Vagina (tissue), 2 donors: ENCODE measurements at regions not wholly inside any gene's neighbourhood (a gene's known extent, or its start where the extent isn't known, plus 50 kb on each side); places are given as distances from the start of the nearest gene placed in this dataset.

Source experiments
- DNase-seq, 2 donors: peaks; one replicate each; pipeline ENCODE4 v3.0.0-alpha.2; 2017; ENCODE audit errors: extremely low spot score in 2 of 2
- H3K27ac ChIP-seq: fragments of 200-600 bp; sonication (generic); one replicate; pipeline ENCODE4 v1.5.1; 2019
- H3K27me3 ChIP-seq: fragments of 200-600 bp; sonication (generic); one replicate; pipeline ENCODE4 v1.5.1; 2019
- H3K36me3 ChIP-seq, 2 donors: fragments of 200-600 bp; sonication (generic); one replicate each; pipeline ENCODE4 v1.5.1; 2017 to 2019
- H3K4me1 ChIP-seq: fragments of 200-600 bp; sonication (generic); one replicate; pipeline ENCODE4 v1.5.1; 2019
- H3K4me3 ChIP-seq, 2 donors: fragments of 200-600 bp; sonication (generic); 1 replicate in 1 of 2; 2 replicates in 1 of 2; pipeline ENCODE4 v1.5.1; 2016 to 2019
- H3K9me3 ChIP-seq: fragments of 200-600 bp; sonication (generic); one replicate; pipeline ENCODE4 v1.5.1; 2019
- CTCF ChIP-seq, 3 experiments: fragments of 450-650 bp in 2 of 3; fragments of 200-600 bp in 1 of 3; sonication (generic) in 1 of 3; IDR thresholded peaks; one replicate each; pipeline ENCODE4 v1.5.1; 2017 to 2019; ENCODE audit warnings: antibody characterized with exemption in 3 of 3, mild to moderate bottlenecking in 2 of 3, moderate library complexity in 2 of 3
- POLR2A ChIP-seq, 2 donors: fragments of 450-650 bp; IDR thresholded peaks; one replicate each; pipeline ENCODE4 v1.6.1; 2017; ENCODE audit warnings: antibody characterized with exemption in 2 of 2, mild to moderate bottlenecking in 2 of 2, moderate library complexity in 2 of 2
- POLR2AphosphoS5 ChIP-seq, 2 donors: sonication (generic); formaldehyde crosslinking; IDR thresholded peaks; one replicate each; pipeline ENCODE4 v1.9.0; 2017; ENCODE audit warnings: antibody characterized with exemption in 2 of 2, mild to moderate bottlenecking in 2 of 2, low read depth in 1 of 2; ENCODE audit not compliant: insufficient read depth in 1 of 2
- intact Hi-C: fragments of 100-400 bp; cut with DNase I; formaldehyde crosslinking; loops from one replicate; pipeline ENCODE4 v1.15.1; 2023

DNA sequence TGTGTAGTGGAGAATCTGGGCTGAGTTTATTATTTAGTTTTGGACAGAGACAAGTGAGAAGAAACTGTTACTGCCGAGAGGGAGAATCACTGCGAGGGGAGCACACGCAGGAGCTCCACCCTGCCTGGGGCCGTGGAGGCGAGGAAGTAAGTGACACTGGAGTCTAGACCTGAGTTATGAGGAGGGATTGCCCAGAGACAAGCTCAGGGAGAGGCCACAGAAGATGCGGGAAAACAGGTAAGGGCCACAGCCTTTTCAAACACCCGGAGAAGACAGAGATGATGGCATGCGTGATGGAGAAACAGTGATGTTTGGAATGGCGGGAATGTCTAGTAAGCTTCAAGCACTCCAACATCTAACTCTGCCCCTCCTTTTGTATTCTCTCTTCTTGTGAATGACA, 84.1 kb downstream of the TNFSF11 start:
- intact Hi-C loops, result no loop called here
- no peaks in the 10 kb centered on the region for H3K4me1 ChIP-seq
- H3K4me3 ChIP-seq, result no peak overlapping the region
- no peak for TF ChIP-seq CTCF (IDR thresholded peaks at IDR 0.05)
- no peak for TF ChIP-seq POLR2A (IDR thresholded peaks at IDR 0.05)
- no peak for TF ChIP-seq POLR2AphosphoS5 (IDR thresholded peaks at IDR 0.05; ENCODE audit: insufficient read depth in 1 of 2, low read depth in 1 of 2)
- no peaks in the 10 kb centered on the region for H3K36me3 ChIP-seq
- H3K27ac ChIP-seq, result no peak overlapping the region
- no peak for DNase-seq
- H3K27me3 ChIP-seq, result no peaks in the 10 kb centered on the region
- no peaks in the 10 kb centered on the region for H3K9me3 ChIP-seq

- H3K36me3 ChIP-seq, result no peaks in the 10 kb centered on the region
Measured at GRCh38 chr13:42660333-42660965, 86.5 kb downstream of the TNFSF11 start.

GRCh38 chr13:42667638-42668037, 93.7 kb downstream of the TNFSF11 start:
- Histone ChIP-seq H3K27me3 (no peaks in the 10 kb centered on the region), H3K4me1 (no peaks in the 10 kb centered on the region), H3K4me3 (no peak overlapping the region), H3K36me3 (no peaks in the 10 kb centered on the region), H3K9me3 (no peaks in the 10 kb centered on the region), H3K27ac (no peak overlapping the region)
- no peak for DNase-seq
- TF ChIP-seq POLR2A (IDR thresholded peaks at IDR 0.05) (no peak), CTCF (IDR thresholded peaks at IDR 0.05) (no peak), POLR2AphosphoS5 (IDR thresholded peaks at IDR 0.05; ENCODE audit: insufficient read depth in 1 of 2, low read depth in 1 of 2) (no peak)
- intact Hi-C loops, result no loop called here

More at GRCh38 chr13:42660333-42660965, 86.5 kb downstream of the TNFSF11 start:
- H3K27ac ChIP-seq, result no peak overlapping the region
- TF ChIP-seq POLR2AphosphoS5 (IDR thresholded peaks at IDR 0.05; ENCODE audit: insufficient read depth in 1 of 2, low read depth in 1 of 2) (no peak), CTCF (IDR thresholded peaks at IDR 0.05) (no peak), POLR2A (IDR thresholded peaks at IDR 0.05) (no peak)
- H3K9me3 ChIP-seq, result no peaks in the 10 kb centered on the region
- DNase-seq, result no peak
- H3K4me3 ChIP-seq, result no peak overlapping the region
- intact Hi-C loops, result no loop called here
- H3K27me3 ChIP-seq, result no peaks in the 10 kb centered on the region
- no peaks in the 10 kb centered on the region for H3K4me1 ChIP-seq

DNA sequence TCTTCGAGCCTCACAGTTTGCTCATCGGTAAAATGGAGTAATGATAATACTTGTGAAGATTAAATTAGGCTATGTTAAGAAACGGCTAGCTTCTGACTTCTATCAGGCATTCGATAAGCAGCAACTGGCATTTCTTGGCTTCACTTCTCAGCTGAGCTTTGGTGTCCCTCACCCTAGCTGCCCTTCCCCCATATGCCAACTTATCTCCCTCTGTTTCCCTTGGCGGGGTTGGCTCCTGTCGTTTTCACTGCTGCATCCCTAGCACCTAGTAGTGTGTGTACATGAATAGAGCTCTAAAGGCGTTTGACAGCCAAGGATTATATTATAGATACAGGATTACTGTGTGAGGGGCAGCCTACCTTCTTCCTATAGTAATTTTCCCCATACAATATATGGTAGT, 97.5 kb downstream of the TNFSF11 start:
- Histone ChIP-seq H3K9me3 (no peaks in the 10 kb centered on the region), H3K4me1 (no peaks in the 10 kb centered on the region), H3K27ac (no peak overlapping the region), H3K36me3 (no peaks in the 10 kb centered on the region), H3K4me3 (no peak overlapping the region), H3K27me3 (no peaks in the 10 kb centered on the region)
- intact Hi-C loops, result no loop called here
- DNase-seq, result no peak
- TF ChIP-seq POLR2AphosphoS5 (IDR thresholded peaks at IDR 0.05; ENCODE audit: insufficient read depth in 1 of 2, low read depth in 1 of 2), result no peak
- TF ChIP-seq POLR2A (IDR thresholded peaks at IDR 0.05), result no peak
- TF ChIP-seq CTCF (IDR thresholded peaks at IDR 0.05), result no peak

DNA sequence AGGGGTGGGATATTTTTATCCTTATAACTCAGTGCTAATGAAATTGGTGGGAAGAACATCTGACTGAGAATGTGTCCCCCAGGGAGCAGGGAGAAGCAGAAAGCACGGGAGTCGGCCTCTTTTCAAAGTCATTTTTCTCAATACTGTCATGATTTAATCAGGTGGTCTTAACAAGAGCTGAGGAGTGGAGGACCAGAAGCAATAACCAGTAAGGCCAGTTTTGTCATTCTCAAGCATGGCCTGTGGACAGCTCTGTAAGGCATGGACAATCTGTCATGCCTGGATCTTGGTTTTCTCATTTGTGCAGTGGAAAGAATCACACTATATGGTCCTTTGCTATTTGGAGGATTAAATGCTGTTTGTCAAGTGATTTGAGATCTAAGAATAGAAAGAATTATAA, 99.7 kb downstream of the TNFSF11 start:
- no peaks in the 10 kb centered on the region for H3K4me1 ChIP-seq
- DNase-seq, result no peak
- no peak overlapping the region for H3K4me3 ChIP-seq
- H3K36me3 ChIP-seq, result no peaks in the 10 kb centered on the region
- TF ChIP-seq CTCF (IDR thresholded peaks at IDR 0.05), result no peak
- no peak for TF ChIP-seq POLR2AphosphoS5 (IDR thresholded peaks at IDR 0.05; ENCODE audit: insufficient read depth in 1 of 2, low read depth in 1 of 2)
- no peaks in the 10 kb centered on the region for H3K9me3 ChIP-seq
- H3K27ac ChIP-seq, result no peak overlapping the region
- intact Hi-C loops, result no loop called here
- H3K27me3 ChIP-seq, result no peaks in the 10 kb centered on the region
